K562 (cell line): ENCODE measurements at regions not wholly inside any gene's neighbourhood (a gene's known extent, or its start where the extent isn't known, plus 50 kb on each side); places are given as distances from the start of the nearest gene placed in this dataset.

Experiments used
- ATAC-seq: fragments of 200-7000 bp; cut with Tn5 transposase; 3 replicates; pipeline ENCODE4 v1.9.1; 2020; ENCODE audit warnings: moderate library complexity
- BruUV-seq: library from RNA; stranded (reverse); fragments of 400-500 nt; replicated peaks from 2 replicates; lab custom pipeline; 2021; lab: Mats Ljungman, UMichigan
- CTCF ChIA-PET: fragments of 300-600 bp; formaldehyde crosslinking; extraction: SDS; loops from one replicate; lab custom pipeline; 2021; ENCODE audit warnings: low intra/inter-chr PET ratio; lab: Yijun Ruan, JAX
- POLR2A ChIA-PET: fragments of 300-600, 350-650 bp; sonication (Branson Sonifier 250); formaldehyde crosslinking; extraction: SDS; loops from one replicate; lab custom pipeline; 2021; ENCODE audit warnings: antibody characterized with exemption, inconsistent platforms; lab: Yijun Ruan, JAX
- DNase-seq, 4 experiments: peaks; one replicate each; pipeline versions ENCODE4 v3.0.0 to v3.0.0-alpha.2; 2011 to 2018; ENCODE audit warnings: low spot score in 3 of 4, mixed read lengths in 3 of 4; ENCODE audit errors: extremely low read depth in 1 of 4
- FAIRE-seq: peaks from 2 replicates; lab custom pipeline; 2011; peaks lifted over from hg19 to GRCh38; lab: Jason Lieb, UNC
- H2AFZ ChIP-seq: 2 replicates; pipeline ENCODE4 v1.6.0; 2011; ENCODE audit warnings: low read depth, low read length, control low read depth, inconsistent platforms
- H3K27ac ChIP-seq: fragments of 200-600 bp; 3 replicates; pipeline ENCODE4 v1.8.0; 2011; ENCODE audit warnings: low read depth, mild to moderate bottlenecking, control low read depth, inconsistent platforms, low read length, moderate library complexity, mixed read lengths; ENCODE audit errors: extremely low read depth
- H3K27me3 ChIP-seq, 2 experiments: fragments of 300-600 bp in 1 of 2; 2 replicates in 1 of 2; 3 replicates in 1 of 2; pipeline versions ENCODE4 v1.6.0 to v1.8.0; 2011; ENCODE audit warnings: inconsistent platforms in 2 of 2, low read length in 2 of 2, mild to moderate bottlenecking in 1 of 2, mixed read lengths in 1 of 2, moderate library complexity in 1 of 2; ENCODE audit not compliant: control insufficient read depth in 2 of 2, insufficient read depth in 2 of 2
- H3K36me3 ChIP-seq: fragments of 300-600 bp; 3 replicates; pipeline ENCODE4 v1.8.0; 2011; ENCODE audit warnings: mild to moderate bottlenecking, low read length, inconsistent platforms; ENCODE audit not compliant: control insufficient read depth, insufficient read depth
- H3K4me1 ChIP-seq, 2 experiments: fragments of 200-600 bp in 1 of 2; replicated peaks in 1 of 2; 2 replicates in 1 of 2; 3 replicates in 1 of 2; pipeline versions ENCODE4 v1.5.1 to v1.8.0; 2011; ENCODE audit warnings: inconsistent platforms in 2 of 2, low read length in 2 of 2, mild to moderate bottlenecking in 1 of 2, mixed read lengths in 1 of 2, moderate library complexity in 1 of 2; ENCODE audit not compliant: control insufficient read depth in 2 of 2, insufficient read depth in 2 of 2
- H3K4me2 ChIP-seq: 2 replicates; pipeline ENCODE4 v1.6.1; 2011; ENCODE audit warnings: low read length, control low read depth, inconsistent platforms, mixed read lengths; ENCODE audit not compliant: insufficient read depth
- H3K4me3 ChIP-seq: fragments of 200-600 bp; sonication (generic), shearing (Covaris generic); 2 replicates; pipeline ENCODE4 v1.5.1; 2016; ENCODE audit warnings: control low read depth, inconsistent platforms
- H3K79me2 ChIP-seq: fragments of 200-600 bp; 3 replicates; pipeline ENCODE4 v1.8.0; 2011; ENCODE audit warnings: low read length, inconsistent platforms; ENCODE audit not compliant: control insufficient read depth, insufficient read depth
- H3K9ac ChIP-seq, 2 experiments: 2 replicates each; pipeline versions ENCODE4 v1.6.0 to v1.6.1; 2011; ENCODE audit warnings: low read depth in 2 of 2, low read length in 2 of 2, control low read depth in 1 of 2, inconsistent platforms in 1 of 2, mild to moderate bottlenecking in 1 of 2, mixed read lengths in 1 of 2; ENCODE audit not compliant: insufficient read depth in 1 of 2
- H3K9me1 ChIP-seq: one replicate; pipeline ENCODE4 v1.6.0; 2011; ENCODE audit warnings: inconsistent platforms, mild to moderate bottlenecking, low read length, moderate library complexity; ENCODE audit not compliant: control insufficient read depth, insufficient read depth
- H3K9me3 ChIP-seq: replicated peaks from 2 replicates; pipeline ENCODE4 v1.5.1; 2011; ENCODE audit warnings: low read depth, low read length, inconsistent platforms; ENCODE audit not compliant: control insufficient read depth, insufficient read depth
- H4K20me1 ChIP-seq: replicated peaks from 2 replicates; pipeline ENCODE4 v1.6.1; 2011; ENCODE audit warnings: low read length, inconsistent platforms, mixed read lengths; ENCODE audit not compliant: control insufficient read depth, insufficient read depth
- HEY1 ChIP-seq: fragments of 250-450 bp; sonication (Bioruptor Pico); IDR thresholded peaks from 2 replicates; pipeline ENCODE4 v1.5.0; 2020; ENCODE audit warnings: mild to moderate bottlenecking, moderate library complexity, borderline replicate concordance
- NFYB ChIP-seq: IDR thresholded peaks from 2 replicates; pipeline ENCODE4 v1.6.1; 2011; ENCODE audit warnings: mild to moderate bottlenecking, moderate library complexity; ENCODE audit not compliant: insufficient read length; ENCODE audit errors: extremely low read depth
- NR1H2 ChIP-seq: sonication (generic); formaldehyde crosslinking; IDR thresholded peaks from 2 replicates; pipeline ENCODE4 v1.4.0; 2020; ENCODE audit warnings: mild to moderate bottlenecking, missing genetic modification reagents
- POLR3A ChIP-seq: IDR thresholded peaks from 2 replicates; pipeline ENCODE4 v1.6.1; 2011; ENCODE audit warnings: borderline replicate concordance, mild to moderate bottlenecking, moderate library complexity; ENCODE audit not compliant: insufficient read length, insufficient read depth; ENCODE audit errors: extremely low read depth
- TAF9B ChIP-seq: fragments of 450-650 bp; IDR thresholded peaks from 2 replicates; pipeline ENCODE4 v1.6.1; 2018; ENCODE audit warnings: mild to moderate bottlenecking; ENCODE audit not compliant: partially characterized antibody
- U2AF1 ChIP-seq: fragments of 200-400 bp; formaldehyde crosslinking; optimal IDR thresholded peaks from 2 replicates; pipeline ENCODE3; 2017; ENCODE audit warnings: mild to moderate bottlenecking, low read depth, low read length, moderate library complexity
- WGBS: fragments of 100-300 bp; shearing (Covaris generic); methylation state at CpG from one replicate; pipeline ENCODE4 v1.1.6; 2016; ENCODE audit warnings: low coverage, mixed read lengths; ENCODE audit not compliant: insufficient coverage; ENCODE audit errors: missing lambda C conversion rate; 5-methylcytosine and 5-hydroxymethylcytosine counted together
- in situ Hi-C: fragments of 300-500 bp; cut with MboI; formaldehyde crosslinking; loops from 4 replicates; pipeline ENCODE4 v1.15.0; 2018; ENCODE audit warnings: inconsistent platforms, mixed read lengths
- intact Hi-C: fragments of 100-400 bp; cut with micrococcal nuclease; formaldehyde crosslinking; loops from 2 replicates; pipeline ENCODE4 v1.14.2; 2022
- TF ChIP-seq, protein P1 (sequence below): sonication (generic); formaldehyde crosslinking; IDR thresholded peaks from 2 replicates; pipeline ENCODE4 v1.8.1; 2023; ENCODE audit warnings: missing genetic modification reagents, mild to moderate bottlenecking, borderline replicate concordance
- TF ChIP-seq, protein P2 (sequence below): sonication (generic); formaldehyde crosslinking; IDR thresholded peaks from 2 replicates; pipeline ENCODE4 v1.8.0; 2022; ENCODE audit warnings: missing genetic modification reagents, mild to moderate bottlenecking, borderline replicate concordance
- TF ChIP-seq, protein P3 (sequence below): fragments of 250-450 bp; sonication (Bioruptor Pico); IDR thresholded peaks from 2 replicates; pipeline ENCODE4 v1.8.0; 2022; ENCODE audit warnings: inconsistent platforms, mild to moderate bottlenecking, moderate library complexity, borderline replicate concordance

DNA sequence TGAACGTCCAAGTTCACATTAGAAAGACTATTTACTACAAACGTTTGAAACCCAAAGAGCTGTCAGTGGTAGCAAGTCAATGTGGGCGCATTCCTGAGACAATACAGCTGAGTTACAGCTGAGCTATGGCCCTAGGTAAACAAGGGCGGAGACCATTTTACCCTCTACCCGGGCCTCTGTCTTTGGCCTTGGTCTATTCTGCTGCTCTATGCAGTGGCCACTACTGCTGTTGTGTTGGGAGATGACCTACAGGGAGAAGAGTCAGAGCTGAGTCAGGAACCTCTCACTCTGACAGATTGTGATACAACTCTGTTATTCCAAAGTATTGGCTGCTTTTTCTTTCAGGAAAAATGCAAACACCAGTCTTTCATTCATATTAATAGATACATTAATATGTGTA is 700.6 kb downstream of the SEMA5A start:
- WGBS, result 0% methylated on average over 5 of the region's 5 CpGs

DNA sequence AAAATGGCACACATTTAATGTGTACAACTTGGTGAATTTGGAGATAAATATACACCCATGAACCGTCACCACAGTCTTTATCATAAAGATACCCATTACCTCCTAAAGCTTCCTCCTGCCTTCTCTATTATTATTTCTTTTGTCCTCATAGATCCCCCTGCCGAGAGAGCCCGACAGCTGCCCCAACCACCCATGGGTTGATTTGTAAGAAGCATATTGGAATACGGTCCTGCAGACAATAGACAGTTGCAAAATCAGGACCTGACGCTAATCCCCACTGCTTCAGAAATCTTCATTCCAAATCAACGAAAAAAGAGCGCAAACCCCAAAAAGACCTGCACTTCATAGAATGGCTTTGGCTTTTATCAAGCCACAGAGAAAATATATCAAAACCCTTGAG is 697.5 kb downstream of the SEMA5A start:
- Histone ChIP-seq H3K9ac (no peak overlapping the region), H3K4me3 (no peak overlapping the region), H3K4me1 (no peaks in the 10 kb centered on the region), H3K4me2 (no peak overlapping the region), H3K36me3 (no peaks in the 10 kb centered on the region), H3K79me2 (no peaks in the 10 kb centered on the region), H4K20me1 (no peaks in the 10 kb centered on the region), H2AFZ (no peak overlapping the region), H3K9me1 (no peaks in the 10 kb centered on the region), H3K9me3 (no peaks in the 10 kb centered on the region; the same call in 1 of the 2 replicates), H3K27me3 (no peaks in the 10 kb centered on the region), H3K27ac (no peak overlapping the region)
- DNase-seq (no peak), ATAC-seq (no peak), FAIRE-seq (no peak)
- ChIA-PET CTCF (no interaction called here), POLR2A (no interaction called here)
- in situ Hi-C loops (no loop called here), intact Hi-C loops (no loop called here)
- 2% methylated on average over 7 of the region's 7 CpGs for WGBS
- BruUV-seq, result no TSS peak
- TF ChIP-seq, protein P1, sequence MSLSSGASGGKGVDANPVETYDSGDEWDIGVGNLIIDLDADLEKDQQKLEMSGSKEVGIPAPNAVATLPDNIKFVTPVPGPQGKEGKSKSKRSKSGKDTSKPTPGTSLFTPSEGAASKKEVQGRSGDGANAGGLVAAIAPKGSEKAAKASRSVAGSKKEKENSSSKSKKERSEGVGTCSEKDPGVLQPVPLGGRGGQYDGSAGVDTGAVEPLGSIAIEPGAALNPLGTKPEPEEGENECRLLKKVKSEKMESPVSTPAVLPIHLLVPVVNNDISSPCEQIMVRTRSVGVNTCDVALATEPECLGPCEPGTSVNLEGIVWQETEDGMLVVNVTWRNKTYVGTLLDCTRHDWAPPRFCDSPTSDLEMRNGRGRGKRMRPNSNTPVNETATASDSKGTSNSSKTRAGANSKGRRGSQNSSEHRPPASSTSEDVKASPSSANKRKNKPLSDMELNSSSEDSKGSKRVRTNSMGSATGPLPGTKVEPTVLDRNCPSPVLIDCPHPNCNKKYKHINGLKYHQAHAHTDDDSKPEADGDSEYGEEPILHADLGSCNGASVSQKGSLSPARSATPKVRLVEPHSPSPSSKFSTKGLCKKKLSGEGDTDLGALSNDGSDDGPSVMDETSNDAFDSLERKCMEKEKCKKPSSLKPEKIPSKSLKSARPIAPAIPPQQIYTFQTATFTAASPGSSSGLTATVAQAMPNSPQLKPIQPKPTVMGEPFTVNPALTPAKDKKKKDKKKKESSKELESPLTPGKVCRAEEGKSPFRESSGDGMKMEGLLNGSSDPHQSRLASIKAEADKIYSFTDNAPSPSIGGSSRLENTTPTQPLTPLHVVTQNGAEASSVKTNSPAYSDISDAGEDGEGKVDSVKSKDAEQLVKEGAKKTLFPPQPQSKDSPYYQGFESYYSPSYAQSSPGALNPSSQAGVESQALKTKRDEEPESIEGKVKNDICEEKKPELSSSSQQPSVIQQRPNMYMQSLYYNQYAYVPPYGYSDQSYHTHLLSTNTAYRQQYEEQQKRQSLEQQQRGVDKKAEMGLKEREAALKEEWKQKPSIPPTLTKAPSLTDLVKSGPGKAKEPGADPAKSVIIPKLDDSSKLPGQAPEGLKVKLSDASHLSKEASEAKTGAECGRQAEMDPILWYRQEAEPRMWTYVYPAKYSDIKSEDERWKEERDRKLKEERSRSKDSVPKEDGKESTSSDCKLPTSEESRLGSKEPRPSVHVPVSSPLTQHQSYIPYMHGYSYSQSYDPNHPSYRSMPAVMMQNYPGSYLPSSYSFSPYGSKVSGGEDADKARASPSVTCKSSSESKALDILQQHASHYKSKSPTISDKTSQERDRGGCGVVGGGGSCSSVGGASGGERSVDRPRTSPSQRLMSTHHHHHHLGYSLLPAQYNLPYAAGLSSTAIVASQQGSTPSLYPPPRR (CRISPR knock-in tag), result no peak
- TF ChIP-seq NFYB, result no peak
- TF ChIP-seq HEY1 (CRISPR knock-in tag), result no peak
- TF ChIP-seq, protein P2, sequence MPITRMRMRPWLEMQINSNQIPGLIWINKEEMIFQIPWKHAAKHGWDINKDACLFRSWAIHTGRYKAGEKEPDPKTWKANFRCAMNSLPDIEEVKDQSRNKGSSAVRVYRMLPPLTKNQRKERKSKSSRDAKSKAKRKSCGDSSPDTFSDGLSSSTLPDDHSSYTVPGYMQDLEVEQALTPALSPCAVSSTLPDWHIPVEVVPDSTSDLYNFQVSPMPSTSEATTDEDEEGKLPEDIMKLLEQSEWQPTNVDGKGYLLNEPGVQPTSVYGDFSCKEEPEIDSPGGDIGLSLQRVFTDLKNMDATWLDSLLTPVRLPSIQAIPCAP (CRISPR knock-in tag), result no peak
- no peak for TF ChIP-seq POLR3A

More for the DNA sequence above, 700.6 kb downstream of the SEMA5A start:
- in situ Hi-C loops (no loop called here), intact Hi-C loops (no loop called here)
- H3K4me2 ChIP-seq, result no peak overlapping the region
- no peaks in the 10 kb centered on the region for H4K20me1 ChIP-seq
- peaks cover 0 to 2% of the 10 kb centered on the region in 2 experiments; a peak in 2 of 5 replicates for H3K4me1 ChIP-seq
- no peak overlapping the region for H3K9ac ChIP-seq
- no peak for FAIRE-seq
- ChIA-PET POLR2A (no interaction called here), CTCF (no interaction called here)
- no peaks in the 10 kb centered on the region for H3K27me3 ChIP-seq
- H3K36me3 ChIP-seq, result no peaks in the 10 kb centered on the region
- peaks cover 1% of the 10 kb centered on the region; the same call in 1 of the 2 replicates for H3K9me3 ChIP-seq
- H3K79me2 ChIP-seq, result no peaks in the 10 kb centered on the region
- no peak for ATAC-seq
- H3K9me1 ChIP-seq, result no peaks in the 10 kb centered on the region
- H3K4me3 ChIP-seq, result no peak overlapping the region
- DNase-seq, result no peak
- H3K27ac ChIP-seq, result no peak overlapping the region
- H2AFZ ChIP-seq, result no peak overlapping the region
- TF ChIP-seq, protein P3, sequence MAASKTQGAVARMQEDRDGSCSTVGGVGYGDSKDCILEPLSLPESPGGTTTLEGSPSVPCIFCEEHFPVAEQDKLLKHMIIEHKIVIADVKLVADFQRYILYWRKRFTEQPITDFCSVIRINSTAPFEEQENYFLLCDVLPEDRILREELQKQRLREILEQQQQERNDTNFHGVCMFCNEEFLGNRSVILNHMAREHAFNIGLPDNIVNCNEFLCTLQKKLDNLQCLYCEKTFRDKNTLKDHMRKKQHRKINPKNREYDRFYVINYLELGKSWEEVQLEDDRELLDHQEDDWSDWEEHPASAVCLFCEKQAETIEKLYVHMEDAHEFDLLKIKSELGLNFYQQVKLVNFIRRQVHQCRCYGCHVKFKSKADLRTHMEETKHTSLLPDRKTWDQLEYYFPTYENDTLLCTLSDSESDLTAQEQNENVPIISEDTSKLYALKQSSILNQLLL (CRISPR knock-in tag), result no peak
- TF ChIP-seq U2AF1 (no peak), TAF9B (no peak), NR1H2 (no peak)
- BruUV-seq, result no TSS peak
